Lung (tissue), 11 donors: ENCODE measurements at regions not wholly inside any gene's neighbourhood (a gene's known extent, or its start where the extent isn't known, plus 50 kb on each side); places are given as distances from the start of the nearest gene placed in this dataset.

ENCODE experiments used
- ATAC-seq: fragments of 200-7000 bp; cut with Tn5 transposase; one replicate; pipeline ENCODE4 v1.9.1; 2020; ENCODE audit warnings: moderate number of reproducible peaks; ENCODE audit not compliant: insufficient read depth, low FRiP score
- DNase-seq, 3 donors: peaks; one replicate each; pipeline ENCODE4 v3.0.0-alpha.2; 2013 to 2017
- H3K27ac ChIP-seq, 2 donors: one replicate each; pipeline ENCODE4 v1.5.1; 2013; ENCODE audit warnings: mild to moderate bottlenecking in 2 of 2, moderate library complexity in 2 of 2, control low read depth in 1 of 2, inconsistent platforms in 1 of 2, low read depth in 1 of 2, low read length in 1 of 2
- H3K27me3 ChIP-seq, 3 donors: one replicate each; pipeline ENCODE4 v1.5.1; 2013; ENCODE audit warnings: low read length in 2 of 3; ENCODE audit not compliant: control insufficient read depth in 3 of 3, insufficient read depth in 3 of 3
- H3K36me3 ChIP-seq, 4 donors: one replicate each; pipeline ENCODE4 v1.5.1; 2013; ENCODE audit warnings: low read length in 4 of 4, mild to moderate bottlenecking in 1 of 4, moderate library complexity in 1 of 4; ENCODE audit not compliant: control insufficient read depth in 4 of 4, insufficient read depth in 4 of 4
- H3K4me1 ChIP-seq, 5 donors: one replicate each; pipeline ENCODE4 v1.5.1; 2013; ENCODE audit warnings: low read length in 5 of 5, mild to moderate bottlenecking in 2 of 5, moderate library complexity in 1 of 5; ENCODE audit not compliant: control insufficient read depth in 5 of 5, insufficient read depth in 5 of 5
- H3K4me3 ChIP-seq: one replicate; pipeline ENCODE4 v1.5.1; 2013; ENCODE audit warnings: mild to moderate bottlenecking, control low read depth, moderate library complexity
- H3K9ac ChIP-seq, 2 donors: one replicate each; pipeline ENCODE4 v1.5.1; 2013; ENCODE audit warnings: low read length in 2 of 2, control low read depth in 1 of 2; ENCODE audit not compliant: insufficient read depth in 1 of 2
- H3K9me3 ChIP-seq, 4 donors: one replicate each; pipeline ENCODE4 v1.5.1; 2013; ENCODE audit warnings: low read length in 3 of 4, mild to moderate bottlenecking in 1 of 4, moderate library complexity in 1 of 4; ENCODE audit not compliant: control insufficient read depth in 4 of 4, insufficient read depth in 3 of 4
- WGBS, 2 donors: extraction: QIAGEN DNeasy Blood & Tissue Kit; methylation state at CpG; one replicate each; pipeline ENCODE4 v1.1.7; 2013; 5-methylcytosine and 5-hydroxymethylcytosine counted together
- TF ChIP-seq, protein P1 (sequence below): IDR thresholded peaks from 2 replicates; pipeline ENCODE4 v1.5.1; 2012; ENCODE audit warnings: mild to moderate bottlenecking; ENCODE audit errors: control extremely low read depth, extremely low read depth
- donor health status: control.
- donor health status: control.
- donor health status: Bipolar disorder and iron deficiency.
- donor health status: healthy.
- donor health status: DM: yes; HTN: yes; CAD: no.

DNA sequence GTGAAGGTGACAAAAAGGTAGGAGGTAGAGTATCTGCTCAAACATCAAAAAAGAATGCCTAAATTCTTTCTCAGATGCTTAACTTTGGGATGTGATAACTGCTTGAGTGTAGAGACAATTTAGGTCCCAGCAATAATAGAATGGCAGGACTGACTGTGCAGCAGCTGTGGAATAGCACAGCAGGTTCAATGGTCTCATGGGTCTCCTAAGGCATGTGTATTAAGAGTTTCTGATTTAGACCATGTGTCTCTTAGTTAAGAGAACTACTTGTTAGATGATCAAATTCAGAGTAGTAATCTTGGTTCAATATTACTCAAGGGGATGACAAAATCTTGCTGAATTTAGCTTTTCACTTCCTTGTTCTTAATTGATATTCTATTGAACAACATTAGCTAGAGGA is 72.0 kb downstream of the ALX1 start:
- no peaks in the 10 kb centered on the region for H3K27me3 ChIP-seq
- no peaks in the 10 kb centered on the region for H3K36me3 ChIP-seq
- no peak overlapping the region for H3K27ac ChIP-seq
- DNase-seq (peak in 2 of 3 donors; percentile 57 to 81), ATAC-seq (no peak)
- H3K9me3 ChIP-seq = no peaks in the 10 kb centered on the region
- TF ChIP-seq, protein P1, sequence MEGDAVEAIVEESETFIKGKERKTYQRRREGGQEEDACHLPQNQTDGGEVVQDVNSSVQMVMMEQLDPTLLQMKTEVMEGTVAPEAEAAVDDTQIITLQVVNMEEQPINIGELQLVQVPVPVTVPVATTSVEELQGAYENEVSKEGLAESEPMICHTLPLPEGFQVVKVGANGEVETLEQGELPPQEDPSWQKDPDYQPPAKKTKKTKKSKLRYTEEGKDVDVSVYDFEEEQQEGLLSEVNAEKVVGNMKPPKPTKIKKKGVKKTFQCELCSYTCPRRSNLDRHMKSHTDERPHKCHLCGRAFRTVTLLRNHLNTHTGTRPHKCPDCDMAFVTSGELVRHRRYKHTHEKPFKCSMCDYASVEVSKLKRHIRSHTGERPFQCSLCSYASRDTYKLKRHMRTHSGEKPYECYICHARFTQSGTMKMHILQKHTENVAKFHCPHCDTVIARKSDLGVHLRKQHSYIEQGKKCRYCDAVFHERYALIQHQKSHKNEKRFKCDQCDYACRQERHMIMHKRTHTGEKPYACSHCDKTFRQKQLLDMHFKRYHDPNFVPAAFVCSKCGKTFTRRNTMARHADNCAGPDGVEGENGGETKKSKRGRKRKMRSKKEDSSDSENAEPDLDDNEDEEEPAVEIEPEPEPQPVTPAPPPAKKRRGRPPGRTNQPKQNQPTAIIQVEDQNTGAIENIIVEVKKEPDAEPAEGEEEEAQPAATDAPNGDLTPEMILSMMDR = no peak
- peaks cover 0 to 15% (median 0%) of the 10 kb centered on the region in 5 donors for H3K4me1 ChIP-seq
- no peak overlapping the region for H3K4me3 ChIP-seq
- no peak overlapping the region for H3K9ac ChIP-seq

DNA sequence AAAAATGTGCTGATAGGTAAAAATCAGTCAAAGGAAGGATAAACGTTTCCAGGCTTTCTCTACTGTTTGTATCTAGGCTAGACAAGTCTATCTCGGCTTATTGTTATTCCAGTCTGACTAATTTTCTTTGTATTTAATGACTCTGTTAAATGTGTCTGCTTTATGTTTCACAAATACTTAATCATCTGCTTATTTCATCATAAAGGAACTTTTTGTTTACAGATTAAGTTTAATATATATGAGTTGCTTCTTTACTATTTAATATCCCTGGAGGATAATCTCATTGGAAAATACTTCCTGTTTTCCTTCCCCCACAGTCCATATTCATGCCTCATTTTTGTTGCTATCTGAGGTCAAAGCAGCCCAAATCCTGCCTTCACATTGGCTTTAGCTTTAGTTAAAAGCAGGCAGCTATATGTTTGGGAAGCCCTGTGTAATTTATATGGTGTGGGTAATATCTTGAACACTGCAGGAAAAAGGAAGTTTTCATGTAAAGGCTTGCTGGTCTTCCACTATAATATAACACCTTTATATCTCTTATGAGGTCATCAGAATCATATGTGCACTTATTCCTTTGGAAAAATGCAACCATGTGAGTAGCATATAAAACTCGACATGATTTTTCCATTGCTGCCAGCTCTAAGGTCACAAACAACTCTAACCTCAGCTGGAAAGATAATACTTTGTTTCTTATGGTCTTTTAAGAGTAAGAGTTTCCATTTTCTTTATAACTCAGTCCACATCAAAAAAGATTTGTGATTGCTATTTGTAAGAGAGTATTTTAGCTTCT is 76.8 kb downstream of the ALX1 start:
- H3K4me1 ChIP-seq = peaks cover 0 to 23% (median 5%) of the 10 kb centered on the region in 5 donors
- WGBS, 2 donors = 43 to 55% methylated on average over 3 of the region's 3 CpGs
- TF ChIP-seq, protein P1 = no peak

GRCh38 chr12:85357609-85358008 is 77.6 kb downstream of the ALX1 start:
- no peak for ATAC-seq
- Histone ChIP-seq H3K9ac (no peak overlapping the region), H3K4me3 (no peak overlapping the region)

More for the DNA sequence above, 76.8 kb downstream of the ALX1 start:
- Histone ChIP-seq H3K36me3 (no peaks in the 10 kb centered on the region), H3K9me3 (no peaks in the 10 kb centered on the region), H3K27me3 (no peaks in the 10 kb centered on the region), H3K27ac (no peak overlapping the region), H3K4me3 (no peak overlapping the region), H3K9ac (no peak overlapping the region)
- ATAC-seq (no peak), DNase-seq (peak in 2 of 3 donors; percentile 70 to 75)

More at GRCh38 chr12:85357609-85358008, 77.6 kb downstream of the ALX1 start:
- Histone ChIP-seq H3K27ac (no peak overlapping the region), H3K4me1 (peaks cover 0 to 23% (median 5%) of the 10 kb centered on the region in 5 donors), H3K36me3 (no peaks in the 10 kb centered on the region), H3K9me3 (no peaks in the 10 kb centered on the region), H3K27me3 (no peaks in the 10 kb centered on the region)
- TF ChIP-seq, protein P1 = no peak
- 90 to 94% methylated on average over 1 of the region's 1 CpG for WGBS, 2 donors
- DNase-seq = no peak
